RWPE2 (cell line): ENCODE measurements at regions not wholly inside any gene's neighbourhood (a gene's known extent, or its start where the extent isn't known, plus 50 kb on each side); places are given as distances from the start of the nearest gene placed in this dataset.

ENCODE experiments used
- ATAC-seq: fragments of 200-7000 bp; cut with Tn5 transposase; 3 replicates; pipeline ENCODE4 v1.9.1; 2021; ENCODE audit warnings: low read depth
- DNase-seq: peaks from one replicate; pipeline ENCODE4 v3.0.0-alpha.2; 2020; ENCODE audit warnings: low spot score
- H3K27ac ChIP-seq: fragments of 450-650 bp; 2 replicates; pipeline ENCODE4 v1.5.1; 2017; ENCODE audit warnings: mild to moderate bottlenecking; ENCODE audit not compliant: poor library complexity, severe bottlenecking
- H3K27me3 ChIP-seq: fragments of 250-450 bp; sonication (Bioruptor Pico); 2 replicates; pipeline ENCODE4 v1.5.1; 2021; ENCODE audit warnings: mild to moderate bottlenecking, moderate library complexity; ENCODE audit not compliant: insufficient read depth, poor library complexity, severe bottlenecking
- H3K36me3 ChIP-seq: fragments of 250-450 bp; sonication (Bioruptor Pico); 2 replicates; pipeline ENCODE4 v1.5.1; 2020; ENCODE audit warnings: low read depth, mild to moderate bottlenecking, moderate library complexity
- H3K4me1 ChIP-seq: fragments of 250-450 bp; sonication (Bioruptor Pico); 2 replicates; pipeline ENCODE4 v1.5.1; 2021; ENCODE audit warnings: mild to moderate bottlenecking, moderate library complexity; ENCODE audit not compliant: insufficient read depth, poor library complexity, severe bottlenecking
- H3K4me3 ChIP-seq: fragments of 250-450 bp; sonication (Bioruptor Pico); 2 replicates; pipeline ENCODE4 v1.5.1; 2021; ENCODE audit warnings: mild to moderate bottlenecking, moderate library complexity; ENCODE audit not compliant: severe bottlenecking
- H3K9me3 ChIP-seq: fragments of 250-450 bp; sonication (Bioruptor Pico); 2 replicates; pipeline ENCODE4 v1.5.1; 2021; ENCODE audit warnings: mild to moderate bottlenecking, moderate library complexity; ENCODE audit not compliant: severe bottlenecking
- TF ChIP-seq, protein P1 (sequence below): fragments of 450-650 bp; IDR thresholded peaks from one replicate; pipeline ENCODE4 v1.5.1; 2017; ENCODE audit warnings: mild to moderate bottlenecking, moderate library complexity; ENCODE audit not compliant: poor library complexity, severe bottlenecking

DNA sequence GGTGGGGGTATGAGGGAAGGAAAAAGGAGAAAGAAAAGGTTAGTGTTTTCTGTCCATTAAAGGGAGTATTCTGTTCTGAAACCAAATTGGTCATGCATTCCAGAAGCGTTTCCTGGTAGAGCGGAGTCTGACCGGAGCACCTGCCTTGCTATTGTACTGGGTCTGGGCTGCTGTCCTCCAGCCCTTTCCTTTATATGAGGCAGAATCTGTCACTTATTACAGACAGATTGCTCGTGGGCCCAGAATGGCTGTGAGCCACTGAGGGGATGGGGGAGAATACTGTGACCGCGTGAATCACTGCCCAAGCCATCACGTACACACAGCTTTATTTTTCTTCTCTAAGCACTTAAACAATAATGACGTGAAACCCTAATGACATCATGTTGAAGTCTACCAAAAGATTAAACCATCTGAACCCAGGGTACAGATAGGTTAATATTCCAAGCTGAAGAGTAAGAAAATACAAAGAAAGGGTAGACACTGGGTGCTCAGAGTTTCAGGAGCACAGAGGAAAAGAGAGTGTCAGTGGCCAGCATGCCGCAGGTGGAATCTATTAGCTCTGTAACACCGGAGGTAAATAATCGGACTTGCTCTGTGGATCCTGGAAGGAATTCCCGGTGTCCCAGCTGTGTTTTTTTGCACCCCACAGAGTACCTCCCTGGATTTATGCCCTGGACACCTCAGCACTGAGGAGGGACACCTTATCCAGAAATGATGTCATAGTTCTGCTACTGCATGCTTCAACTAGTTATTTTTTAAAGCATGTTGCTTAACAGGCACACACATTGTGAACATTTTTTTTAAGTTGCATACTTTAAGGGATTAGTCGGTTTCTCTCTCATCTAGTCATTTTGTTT, 573.3 kb downstream of the PKHD1 start:
- Histone ChIP-seq H3K4me3 (no peak overlapping the region), H3K36me3 (no peaks in the 10 kb centered on the region), H3K27me3 (no peaks in the 10 kb centered on the region), H3K27ac (peak overlapping the region; percentile 49), H3K4me1 (peaks cover 18% of the 10 kb centered on the region), H3K9me3 (no peaks in the 10 kb centered on the region)
- peak; percentile 93 for ATAC-seq
- TF ChIP-seq, protein P1, sequence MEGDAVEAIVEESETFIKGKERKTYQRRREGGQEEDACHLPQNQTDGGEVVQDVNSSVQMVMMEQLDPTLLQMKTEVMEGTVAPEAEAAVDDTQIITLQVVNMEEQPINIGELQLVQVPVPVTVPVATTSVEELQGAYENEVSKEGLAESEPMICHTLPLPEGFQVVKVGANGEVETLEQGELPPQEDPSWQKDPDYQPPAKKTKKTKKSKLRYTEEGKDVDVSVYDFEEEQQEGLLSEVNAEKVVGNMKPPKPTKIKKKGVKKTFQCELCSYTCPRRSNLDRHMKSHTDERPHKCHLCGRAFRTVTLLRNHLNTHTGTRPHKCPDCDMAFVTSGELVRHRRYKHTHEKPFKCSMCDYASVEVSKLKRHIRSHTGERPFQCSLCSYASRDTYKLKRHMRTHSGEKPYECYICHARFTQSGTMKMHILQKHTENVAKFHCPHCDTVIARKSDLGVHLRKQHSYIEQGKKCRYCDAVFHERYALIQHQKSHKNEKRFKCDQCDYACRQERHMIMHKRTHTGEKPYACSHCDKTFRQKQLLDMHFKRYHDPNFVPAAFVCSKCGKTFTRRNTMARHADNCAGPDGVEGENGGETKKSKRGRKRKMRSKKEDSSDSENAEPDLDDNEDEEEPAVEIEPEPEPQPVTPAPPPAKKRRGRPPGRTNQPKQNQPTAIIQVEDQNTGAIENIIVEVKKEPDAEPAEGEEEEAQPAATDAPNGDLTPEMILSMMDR: no peak
- DNase-seq: no peak

DNA sequence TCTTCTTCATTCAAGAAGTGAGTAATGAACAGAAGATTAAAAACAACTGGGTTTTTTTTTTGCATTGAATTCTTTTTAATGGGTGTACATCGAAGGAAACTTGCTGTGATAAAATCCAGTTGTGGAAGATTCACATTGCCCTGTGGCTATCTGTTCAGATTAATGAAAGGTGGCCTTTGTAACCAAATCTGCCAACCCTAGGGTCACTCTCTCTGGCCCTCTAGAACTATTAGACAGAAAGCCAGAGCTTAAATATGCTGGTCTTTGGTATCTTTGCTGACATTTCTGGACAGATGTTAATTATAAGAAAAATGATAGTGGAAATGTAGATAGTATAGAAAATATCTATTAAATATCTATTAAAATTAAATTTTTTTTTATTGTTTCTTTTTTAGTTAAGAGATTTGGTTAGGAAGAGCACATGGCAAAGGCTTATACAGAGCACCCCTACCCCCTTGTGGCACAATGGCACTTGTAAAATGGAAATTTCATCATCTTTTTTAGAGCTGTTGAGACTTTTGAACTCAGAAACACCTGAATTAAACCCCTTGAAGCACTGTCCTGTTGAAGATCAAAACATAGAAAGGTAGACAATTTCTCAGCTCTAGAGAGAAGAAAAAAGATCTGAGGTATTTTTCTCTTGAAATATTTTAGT, 572.5 kb downstream of the PKHD1 start:
- TF ChIP-seq, protein P1: peak; percentile 18
- Histone ChIP-seq H3K9me3 (no peaks in the 10 kb centered on the region), H3K4me3 (no peak overlapping the region), H3K36me3 (no peaks in the 10 kb centered on the region), H3K27ac (peak overlapping the region; percentile 49), H3K27me3 (no peaks in the 10 kb centered on the region), H3K4me1 (peaks cover 18% of the 10 kb centered on the region)
- no peak for DNase-seq
- no peak for ATAC-seq

DNA sequence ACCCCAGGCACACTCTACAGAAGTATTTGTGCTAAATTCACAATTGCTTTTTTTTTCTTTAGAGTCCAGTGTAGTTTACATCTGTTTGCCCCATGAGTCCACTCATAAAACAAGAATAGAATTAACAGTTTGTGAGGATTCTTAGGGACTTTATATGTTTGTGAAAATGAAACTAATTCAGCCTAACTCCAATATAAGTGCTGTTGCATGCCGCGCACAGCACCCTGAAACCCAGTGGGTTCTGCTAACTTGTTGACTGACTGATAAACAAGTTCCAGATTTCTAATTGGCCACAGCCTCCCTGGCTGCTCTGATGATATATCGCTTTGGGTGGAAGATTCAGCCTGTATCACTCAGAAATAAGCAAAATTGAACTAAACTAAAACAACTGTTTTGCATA, 561.4 kb downstream of the PKHD1 start:
- ATAC-seq: no peak
- no peak overlapping the region for H3K27ac ChIP-seq
- H3K36me3 ChIP-seq: no peaks in the 10 kb centered on the region
- no peaks in the 10 kb centered on the region for H3K9me3 ChIP-seq
- no peaks in the 10 kb centered on the region for H3K4me1 ChIP-seq
- no peak overlapping the region for H3K4me3 ChIP-seq
- DNase-seq: no peak
- H3K27me3 ChIP-seq: no peaks in the 10 kb centered on the region
- TF ChIP-seq, protein P1: no peak

DNA sequence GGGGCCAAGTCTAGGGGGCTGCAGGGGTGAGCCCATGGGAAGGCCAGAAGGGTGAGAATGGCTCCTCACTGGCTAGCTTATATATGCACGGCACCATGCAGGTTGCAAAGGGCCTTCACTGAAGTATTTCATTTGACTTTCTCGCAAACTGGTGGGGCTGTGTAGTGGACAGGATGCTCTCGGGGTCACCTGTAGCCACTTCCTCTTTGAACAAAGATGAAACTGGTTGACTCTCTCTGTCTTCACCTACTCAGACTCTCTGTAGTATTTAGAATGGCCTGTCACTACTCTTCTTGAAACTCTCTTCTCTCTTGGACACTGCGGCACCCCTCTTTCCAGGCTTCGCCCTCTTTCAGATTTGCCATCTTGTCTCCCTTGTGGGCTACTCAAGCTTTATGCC, 560.5 kb downstream of the PKHD1 start:
- H3K9me3 ChIP-seq: no peaks in the 10 kb centered on the region
- no peaks in the 10 kb centered on the region for H3K36me3 ChIP-seq
- TF ChIP-seq, protein P1: no peak
- H3K4me1 ChIP-seq: no peaks in the 10 kb centered on the region
- no peak overlapping the region for H3K4me3 ChIP-seq
- ATAC-seq (no peak), DNase-seq (no peak)
- no peak overlapping the region for H3K27ac ChIP-seq
- H3K27me3 ChIP-seq: no peaks in the 10 kb centered on the region

DNA sequence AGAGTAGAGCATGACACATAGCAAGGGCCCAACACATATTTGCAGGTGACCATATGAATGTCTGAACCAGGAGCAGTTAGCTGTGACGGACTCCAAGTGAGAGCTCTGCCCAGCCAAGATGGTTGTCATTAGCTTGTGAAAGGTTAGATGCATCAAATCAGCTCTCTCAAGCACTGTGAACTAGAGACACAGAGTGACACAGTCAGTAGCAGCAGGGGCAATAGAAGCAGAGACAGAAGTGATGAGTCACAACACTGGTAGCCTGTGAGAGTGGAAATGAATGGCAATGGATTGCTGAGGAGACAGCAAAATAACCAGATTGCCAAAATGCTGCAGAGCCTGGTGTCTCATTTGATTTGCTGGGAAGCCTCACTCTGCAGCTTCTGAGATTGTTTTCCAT, 558.9 kb downstream of the PKHD1 start:
- Histone ChIP-seq H3K4me1 (no peaks in the 10 kb centered on the region), H3K27ac (no peak overlapping the region), H3K36me3 (no peaks in the 10 kb centered on the region), H3K9me3 (no peaks in the 10 kb centered on the region), H3K27me3 (peaks cover 6% of the 10 kb centered on the region), H3K4me3 (no peak overlapping the region)
- ATAC-seq: no peak
- TF ChIP-seq, protein P1: no peak
- DNase-seq: no peak
